ENCODE measurements at regions not wholly inside any gene's neighbourhood (a gene's known extent, or its start where the extent isn't known, plus 50 kb on each side); places are given as distances from the start of the nearest gene placed in this dataset.
"Not testable (repeated sequence)": the region's sequence is repeated elsewhere in the genome, so short reads cannot be mapped to it uniquely, and the experiment has no call there.

DNA sequence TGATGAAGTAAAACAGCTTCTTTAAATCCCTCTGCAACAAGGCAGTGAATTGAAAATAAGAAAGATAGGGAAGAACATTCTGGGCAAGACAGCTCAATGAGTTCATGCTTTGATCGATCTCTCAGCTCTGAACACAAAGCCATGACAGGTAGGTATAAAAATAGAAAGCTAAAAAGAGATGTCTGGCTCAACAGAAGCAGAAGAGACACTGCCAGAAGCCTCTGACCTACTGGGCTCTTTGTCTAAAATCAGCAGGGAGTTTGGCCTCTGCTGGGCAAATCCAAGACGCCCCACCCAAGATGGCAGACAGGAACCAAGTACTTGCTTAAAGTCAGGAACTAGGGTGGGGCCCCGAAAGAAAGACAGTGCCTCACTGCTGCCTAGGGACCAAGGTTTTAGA is 2684.1 kb upstream of the TPTE start:
- DNase-seq: not testable (repeated sequence)

DNA sequence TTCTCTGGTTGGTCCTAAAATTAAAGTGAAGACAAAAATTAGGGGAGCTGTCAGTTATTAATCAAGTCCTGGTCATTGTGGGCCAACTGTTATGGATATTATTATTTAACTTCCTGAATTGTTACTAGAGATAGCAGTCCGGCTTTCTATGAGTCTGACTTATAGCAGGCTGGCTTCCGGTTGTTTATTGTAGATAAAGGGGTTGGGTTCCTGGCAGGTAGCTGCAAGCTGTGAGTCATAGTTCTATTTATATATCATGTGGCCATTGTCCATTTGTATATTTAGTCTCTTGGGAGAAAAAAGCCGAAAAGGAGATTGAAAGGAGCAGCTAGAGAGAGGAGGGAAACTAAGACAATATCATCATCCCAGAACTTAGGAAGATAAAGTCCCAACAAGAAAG is 2668.0 kb upstream of the TPTE start:
- DNase-seq: not testable (repeated sequence)

DNA sequence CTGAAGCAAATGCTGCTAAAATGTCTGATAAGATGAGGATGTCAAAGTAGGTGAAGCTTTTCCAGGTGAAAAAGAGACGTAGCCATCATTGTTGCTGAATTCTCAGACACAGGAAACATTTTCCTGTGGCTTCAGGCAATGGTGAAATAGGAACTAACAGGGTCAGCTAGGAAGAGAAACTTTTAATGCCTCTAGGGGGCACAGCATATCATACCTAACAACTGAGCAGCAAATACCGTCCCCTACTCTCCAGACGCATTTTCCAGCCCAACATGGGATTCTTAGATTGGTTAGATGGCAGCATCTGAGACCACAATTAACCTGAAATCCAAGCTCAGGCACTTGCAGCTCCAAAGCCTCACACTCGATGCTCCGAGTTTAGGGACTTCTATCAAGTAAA is 2667.5 kb upstream of the TPTE start:
- not testable (repeated sequence) for DNase-seq

Data from activated CD8-positive, alpha-beta memory T cell treated with anti-CD3 and anti-CD28 coated beads, Interleukin-2, amount 50 U/mL, for 4 hours (primary cell).